HG02884 (cell line): ENCODE measurements at regions not wholly inside any gene's neighbourhood (a gene's known extent, or its start where the extent isn't known, plus 50 kb on each side); places are given as distances from the start of the nearest gene placed in this dataset.

ENCODE experiments used
- ATAC-seq: cut with Tn5 transposase; IDR thresholded peaks from one replicate; pipeline ENCODE4 v1.9.1; 2021; ENCODE audit warnings: mild to moderate bottlenecking, moderate library complexity; ENCODE audit not compliant: unreplicated experiment

- ATAC-seq, result no peak
These were observed 388.3 kb upstream of the CELF4 start for GRCh38 chr18:37953876-37954275.

GRCh38 chr18:37948471-37948870 is 382.9 kb upstream of the CELF4 start:
- no peak for ATAC-seq

- ATAC-seq, result no peak
These were observed 380.7 kb upstream of the CELF4 start for GRCh38 chr18:37946324-37946723.

DNA sequence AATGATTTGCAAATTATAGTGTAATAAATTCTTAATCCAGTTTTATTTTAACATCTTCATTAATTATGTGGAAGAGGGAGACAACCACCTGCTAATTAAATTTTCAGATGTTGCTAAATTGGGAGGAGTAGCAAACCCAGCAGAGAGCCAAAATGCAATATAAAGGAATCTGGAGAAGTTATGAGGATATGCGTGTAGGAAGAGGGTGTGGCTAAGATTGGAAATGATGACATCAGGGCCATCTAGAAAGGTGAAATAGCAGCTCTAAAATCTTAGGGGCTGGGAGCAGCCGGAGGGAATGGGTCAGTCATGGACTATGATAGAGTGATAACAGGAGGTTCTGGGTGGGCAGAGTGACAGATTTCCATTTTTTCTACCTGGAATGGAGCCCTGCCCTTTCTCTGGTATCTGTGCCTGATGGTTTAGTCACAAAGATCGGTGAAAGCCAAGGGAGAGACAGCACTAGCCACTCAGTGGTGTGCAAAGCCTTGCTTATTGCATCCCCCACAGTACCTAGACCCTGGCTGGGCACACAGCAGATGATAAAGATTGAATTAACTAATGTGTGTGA is 379.2 kb upstream of the CELF4 start:
- no peak for ATAC-seq

DNA sequence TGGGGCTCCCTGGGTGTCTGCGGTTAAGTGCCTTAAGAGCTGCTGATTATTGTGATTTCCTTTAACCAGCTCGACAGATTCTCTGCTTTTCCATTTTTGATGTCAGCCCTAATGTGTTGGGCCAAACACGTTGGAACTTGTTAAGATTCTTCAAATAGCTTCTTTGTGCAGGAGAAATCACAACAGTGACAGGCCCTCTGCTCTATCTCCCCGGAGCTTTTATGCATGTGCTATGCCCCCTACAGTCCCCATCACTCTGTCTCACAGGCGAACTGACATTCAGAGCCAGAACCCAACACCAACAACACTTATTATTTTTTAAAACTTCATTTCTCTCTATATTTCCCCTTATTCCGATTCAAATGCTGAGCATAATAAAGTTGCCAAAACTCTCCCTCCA is 371.7 kb upstream of the CELF4 start:
- no peak for ATAC-seq

GRCh38 chr18:37935086-37935485 is 369.5 kb upstream of the CELF4 start:
- ATAC-seq, result no peak

- no peak for ATAC-seq
These were observed 365.0 kb upstream of the CELF4 start for GRCh38 chr18:37930640-37931039.

DNA sequence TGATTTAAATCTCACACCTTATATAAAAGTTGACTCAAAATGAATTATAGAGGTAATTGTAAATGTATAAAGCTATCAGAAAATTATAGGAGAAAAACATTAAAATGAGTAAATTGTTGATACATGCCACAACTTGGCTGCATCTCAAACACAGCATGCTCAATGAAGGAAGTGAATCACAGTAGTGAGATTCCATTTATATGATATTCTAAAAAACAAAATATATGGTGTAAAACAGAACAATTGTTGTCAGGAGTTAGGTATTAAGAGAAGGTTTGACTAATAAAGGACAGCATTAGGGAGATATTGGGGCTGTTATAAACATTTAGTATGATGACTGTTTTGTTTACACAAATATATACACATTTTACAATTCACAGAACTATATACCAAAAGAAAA is 356.6 kb upstream of the CELF4 start:
- no peak for ATAC-seq

DNA sequence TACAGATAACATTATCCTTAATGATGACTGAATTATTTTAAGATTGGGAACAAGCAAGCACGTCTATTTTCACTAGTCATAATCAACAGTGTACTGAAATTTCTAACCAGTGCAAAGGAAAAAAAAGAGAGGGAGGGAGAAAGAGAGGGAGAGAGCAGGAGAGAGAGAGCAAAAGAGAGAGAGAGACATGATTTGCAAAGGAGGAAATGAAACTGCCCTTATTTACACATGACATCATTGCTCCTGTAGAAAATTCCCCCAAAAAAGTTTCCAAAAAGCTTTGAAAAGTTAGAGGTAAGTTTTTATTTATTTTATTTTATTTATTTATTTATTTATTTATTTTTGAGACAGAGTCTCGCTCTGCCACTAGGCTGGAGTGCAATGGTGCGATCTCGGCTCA is 355.3 kb upstream of the CELF4 start:
- ATAC-seq, result no peak

DNA sequence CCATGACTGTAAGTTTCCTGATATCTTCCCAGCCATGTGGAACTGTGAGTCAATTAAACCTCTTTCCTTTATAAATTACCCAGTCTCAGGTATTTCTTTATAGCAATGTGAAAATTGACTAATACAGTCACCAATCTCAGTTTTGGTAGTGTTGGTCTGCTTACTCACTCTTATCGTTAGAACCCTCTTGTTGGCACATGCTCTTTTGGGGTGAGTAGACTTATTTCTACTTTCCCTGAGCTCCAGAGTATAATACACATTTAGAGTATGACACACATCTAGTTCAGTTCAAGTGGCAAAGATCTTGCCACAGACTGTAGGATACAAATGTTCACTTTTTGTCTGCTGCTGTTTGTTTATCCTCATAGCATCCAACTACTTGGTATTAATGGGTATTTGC is 347.5 kb upstream of the CELF4 start:
- ATAC-seq, result no peak

- no peak for ATAC-seq
These were observed 336.7 kb upstream of the CELF4 start for GRCh38 chr18:37902344-37902743.

- ATAC-seq, result no peak
These were observed 334.7 kb upstream of the CELF4 start for GRCh38 chr18:37900326-37900725.

DNA sequence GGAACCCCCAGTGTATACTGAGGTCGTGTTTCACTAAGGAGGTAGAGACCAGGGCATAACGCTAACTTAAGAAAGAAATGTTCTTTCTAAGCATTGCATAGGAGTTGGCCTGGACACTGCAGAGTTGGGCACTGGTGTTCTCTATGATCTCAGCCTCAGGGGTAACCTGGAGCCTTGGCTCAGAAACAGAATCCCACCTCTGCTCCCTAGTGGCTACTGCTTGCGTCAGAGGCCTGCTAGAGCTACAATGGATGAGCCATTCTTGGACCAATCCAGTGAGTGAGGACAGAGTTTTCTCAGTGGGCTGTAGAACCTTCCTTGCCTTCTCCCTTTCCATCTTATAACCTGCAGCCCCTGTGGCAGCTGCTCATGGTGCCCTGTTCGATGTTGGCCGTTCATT is 324.4 kb upstream of the CELF4 start:
- ATAC-seq, result no peak

GRCh38 chr18:37874721-37875120 is 309.1 kb upstream of the CELF4 start:
- ATAC-seq, result no peak

DNA sequence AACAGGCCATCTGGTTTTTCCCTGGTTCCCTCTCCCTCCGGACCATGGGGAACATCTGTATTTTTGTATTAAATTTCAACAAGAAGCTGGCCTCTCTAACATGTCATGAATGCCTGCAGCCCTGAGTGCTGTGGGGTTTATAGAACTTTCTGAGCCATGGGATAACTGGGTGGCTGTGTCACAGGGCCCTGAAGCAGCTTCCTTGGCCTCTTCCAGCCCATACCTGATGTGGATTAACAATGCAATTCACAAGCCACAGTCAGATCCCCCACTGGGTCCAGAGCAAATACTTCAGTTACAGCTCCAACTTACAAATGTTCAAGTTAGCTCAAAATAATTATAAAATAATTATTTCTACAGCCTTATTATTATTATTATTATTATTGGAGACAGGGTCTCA is 307.8 kb upstream of the CELF4 start:
- ATAC-seq, result no peak

DNA sequence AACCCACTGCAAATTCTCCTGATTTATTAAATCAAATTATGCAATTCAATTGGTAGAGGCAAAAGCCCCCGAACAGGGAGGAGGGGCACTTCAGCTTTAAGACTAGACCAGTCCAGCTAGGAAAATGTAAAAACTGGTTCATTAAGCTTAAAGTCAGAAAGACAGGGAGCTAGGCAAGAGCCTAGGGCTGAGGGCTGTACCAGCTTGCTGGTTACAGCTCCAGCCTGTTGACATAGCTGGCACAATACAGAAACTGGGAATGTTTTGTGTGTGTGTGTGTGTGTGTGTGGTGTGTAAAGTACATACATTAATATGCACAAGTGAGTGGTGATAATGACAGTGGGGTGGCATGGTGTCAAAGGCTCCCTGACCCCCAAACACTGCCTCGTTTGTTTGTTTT is 307.0 kb upstream of the CELF4 start:
- ATAC-seq, result no peak

GRCh38 chr18:37871561-37871960 is 306.0 kb upstream of the CELF4 start:
- no peak for ATAC-seq

DNA sequence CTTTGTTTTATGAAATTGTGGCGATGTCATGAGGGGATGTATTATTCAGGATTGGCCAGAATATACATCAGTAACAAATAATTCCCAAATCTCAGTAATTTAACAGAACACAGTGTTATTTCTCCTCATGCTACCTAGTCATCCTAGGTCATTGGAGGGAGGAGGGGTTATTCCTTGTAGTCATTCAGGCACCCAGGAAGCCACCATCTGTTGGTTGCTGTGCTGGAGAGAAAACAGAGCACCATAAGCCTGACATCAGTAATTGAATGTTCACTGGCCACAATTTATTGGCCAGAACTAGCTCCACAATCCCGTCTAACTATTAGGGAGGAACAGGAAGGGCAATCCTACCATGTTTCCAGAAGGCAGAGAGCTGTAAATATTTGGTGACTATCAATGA is 303.5 kb upstream of the CELF4 start:
- no peak for ATAC-seq

- ATAC-seq, result no peak
These were observed 298.5 kb upstream of the CELF4 start for GRCh38 chr18:37864122-37864521.

GRCh38 chr18:37861981-37862380 is 296.4 kb upstream of the CELF4 start:
- ATAC-seq, result no peak

GRCh38 chr18:37854396-37854795 is 288.8 kb upstream of the CELF4 start:
- no peak for ATAC-seq

GRCh38 chr18:37853706-37854105 is 288.1 kb upstream of the CELF4 start:
- no peak for ATAC-seq

DNA sequence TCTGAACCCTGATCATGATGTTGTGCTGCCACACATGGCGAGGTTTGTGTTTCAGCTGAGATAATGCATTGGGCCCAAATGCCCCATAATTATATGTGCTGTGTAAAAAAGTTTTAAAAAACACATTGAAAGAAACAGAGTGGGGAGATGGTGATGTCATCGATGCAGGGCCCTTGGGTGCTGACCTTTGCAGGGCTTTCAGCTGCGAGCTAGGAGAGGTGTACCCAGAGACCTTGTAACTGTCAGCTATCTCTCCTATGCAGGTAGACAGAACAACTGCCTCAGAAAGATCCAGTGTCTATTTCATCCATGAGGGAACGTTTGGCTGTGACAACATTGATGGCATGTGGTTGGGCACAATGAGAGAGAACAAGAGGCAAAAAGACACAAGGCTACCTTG is 286.9 kb upstream of the CELF4 start:
- no peak for ATAC-seq

GRCh38 chr18:37847544-37847943 is 281.9 kb upstream of the CELF4 start:
- no peak for ATAC-seq
